Skin of body (tissue), 1 donor: ENCODE measurements at regions not wholly inside any gene's neighbourhood (a gene's known extent, or its start where the extent isn't known, plus 50 kb on each side); places are given as distances from the start of the nearest gene placed in this dataset.

Experiments used
- DNase-seq: peaks from one replicate; lab custom pipeline; 2025; lab: John Stamatoyannopoulos, UW

- DNase-seq: no peak
Observed at GRCh38 chr13:34542321-34542720, 399.7 kb upstream of the NBEA start.

GRCh38 chr13:34543836-34544235 lies 398.2 kb upstream of the NBEA start:
- no peak for DNase-seq

- DNase-seq: no peak
Observed at GRCh38 chr13:34545461-34545860, 396.6 kb upstream of the NBEA start.

- no peak for DNase-seq
Observed at GRCh38 chr13:34546344-34547250, 395.5 kb upstream of the NBEA start.

- no peak for DNase-seq
Observed at GRCh38 chr13:34547929-34548328, 394.1 kb upstream of the NBEA start.

- no peak for DNase-seq
Observed at GRCh38 chr13:34553376-34553775, 388.7 kb upstream of the NBEA start.

GRCh38 chr13:34555988-34556387 lies 386.1 kb upstream of the NBEA start:
- DNase-seq: no peak

GRCh38 chr13:34561033-34561432 lies 381.0 kb upstream of the NBEA start:
- no peak for DNase-seq

GRCh38 chr13:34567597-34567996 lies 374.5 kb upstream of the NBEA start:
- no peak for DNase-seq

- no peak for DNase-seq
Observed at GRCh38 chr13:34570698-34571353, 371.2 kb upstream of the NBEA start.

- DNase-seq: no peak
Observed at GRCh38 chr13:34571716-34572115, 370.4 kb upstream of the NBEA start.

GRCh38 chr13:34577051-34577450 lies 365.0 kb upstream of the NBEA start:
- DNase-seq: no peak

GRCh38 chr13:34578471-34578870 lies 363.6 kb upstream of the NBEA start:
- DNase-seq: no peak

GRCh38 chr13:34578917-34579316 lies 363.2 kb upstream of the NBEA start:
- no peak for DNase-seq

- no peak for DNase-seq
Observed at GRCh38 chr13:34583181-34583580, 358.9 kb upstream of the NBEA start.

- DNase-seq: peak; percentile 37
Observed at GRCh38 chr13:34587576-34587975, 354.5 kb upstream of the NBEA start.

GRCh38 chr13:34588362-34588761 lies 353.7 kb upstream of the NBEA start:
- no peak for DNase-seq

GRCh38 chr13:34589581-34589980 lies 352.5 kb upstream of the NBEA start:
- no peak for DNase-seq

GRCh38 chr13:34591129-34591528 lies 350.9 kb upstream of the NBEA start:
- peak; percentile 71 for DNase-seq

GRCh38 chr13:34591900-34592529 lies 350.1 kb upstream of the NBEA start:
- peak; percentile 15 for DNase-seq

GRCh38 chr13:34593658-34594057 lies 348.4 kb upstream of the NBEA start:
- no peak for DNase-seq

GRCh38 chr13:34594507-34594906 lies 347.6 kb upstream of the NBEA start:
- no peak for DNase-seq
